Cerebellar cortex (tissue), 1 donor: ENCODE measurements at regions not wholly inside any gene's neighbourhood (a gene's known extent, or its start where the extent isn't known, plus 50 kb on each side); places are given as distances from the start of the nearest gene placed in this dataset.
"Not testable (repeated sequence)": the region's sequence is repeated elsewhere in the genome, so short reads cannot be mapped to it uniquely, and the experiment has no call there.

Experiments
- DNase-seq: peaks from one replicate; pipeline ENCODE4 v3.0.0-alpha.2; 2015; ENCODE audit warnings: low spot score

- DNase-seq, result no peak
These were observed 1239.7 kb upstream of the CELF4 start for GRCh38 chr18:38805256-38805655.

GRCh38 chr18:38801640-38802039 lies 1236.0 kb upstream of the CELF4 start:
- DNase-seq, result no peak

GRCh38 chr18:38796762-38797161 lies 1231.2 kb upstream of the CELF4 start:
- DNase-seq, result no peak

- no peak for DNase-seq
These were observed 1227.1 kb upstream of the CELF4 start for GRCh38 chr18:38792731-38793130.

GRCh38 chr18:38790786-38791185 lies 1225.2 kb upstream of the CELF4 start:
- no peak for DNase-seq

GRCh38 chr18:38790303-38790702 lies 1224.7 kb upstream of the CELF4 start:
- DNase-seq, result peak; percentile 5

GRCh38 chr18:38789141-38789540 lies 1223.5 kb upstream of the CELF4 start:
- no peak for DNase-seq

- DNase-seq, result no peak
These were observed 1221.3 kb upstream of the CELF4 start for GRCh38 chr18:38786906-38787305.

- DNase-seq, result not testable (repeated sequence)
These were observed 1206.0 kb upstream of the CELF4 start for GRCh38 chr18:38771620-38772019.

GRCh38 chr18:38768504-38768903 lies 1202.9 kb upstream of the CELF4 start:
- DNase-seq, result no peak

- DNase-seq, result no peak
These were observed 1193.9 kb upstream of the CELF4 start for GRCh38 chr18:38759457-38759856.

- DNase-seq, result no peak
These were observed 1190.8 kb upstream of the CELF4 start for GRCh38 chr18:38756436-38756835.

GRCh38 chr18:38752430-38752829 lies 1186.8 kb upstream of the CELF4 start:
- no peak for DNase-seq

GRCh38 chr18:38751898-38752297 lies 1186.3 kb upstream of the CELF4 start:
- peak; percentile 31 for DNase-seq

- DNase-seq, result no peak
These were observed 1185.6 kb upstream of the CELF4 start for GRCh38 chr18:38751211-38751610.

- no peak for DNase-seq
These were observed 1185.2 kb upstream of the CELF4 start for GRCh38 chr18:38750751-38751150.

GRCh38 chr18:38747153-38747552 lies 1181.6 kb upstream of the CELF4 start:
- DNase-seq, result no peak

- not testable (repeated sequence) for DNase-seq
These were observed 1154.6 kb upstream of the CELF4 start for GRCh38 chr18:38720181-38720580.

- no peak for DNase-seq
These were observed 1152.8 kb upstream of the CELF4 start for GRCh38 chr18:38718365-38718901.

- DNase-seq, result no peak
These were observed 1143.5 kb upstream of the CELF4 start for GRCh38 chr18:38709122-38709521.

- no peak for DNase-seq
These were observed 1140.8 kb upstream of the CELF4 start for GRCh38 chr18:38706373-38706772.

- no peak for DNase-seq
These were observed 1132.5 kb upstream of the CELF4 start for GRCh38 chr18:38698088-38698487.

GRCh38 chr18:38695559-38696280 lies 1130.1 kb upstream of the CELF4 start:
- no peak for DNase-seq

- DNase-seq, result peak; percentile 9
These were observed 1127.5 kb upstream of the CELF4 start for GRCh38 chr18:38693104-38693503.
